SK-N-MC (cell line): ENCODE measurements at regions not wholly inside any gene's neighbourhood (a gene's known extent, or its start where the extent isn't known, plus 50 kb on each side); places are given as distances from the start of the nearest gene placed in this dataset.

Source experiments
- EZH2 ChIP-seq: fragments of 200-600 bp; sonication (generic); IDR thresholded peaks from one replicate; pipeline ENCODE4 v1.6.1; 2017; ENCODE audit warnings: antibody characterized with exemption
- POLR2AphosphoS5 ChIP-seq: IDR thresholded peaks from 2 replicates; pipeline ENCODE4 v1.6.1; 2012; ENCODE audit warnings: mild to moderate bottlenecking, low read depth, low read length, borderline replicate concordance

- TF ChIP-seq EZH2: no peak
- TF ChIP-seq POLR2AphosphoS5: no peak
These were observed 199.1 kb upstream of the UBE2E3 start for GRCh38 chr2:180781276-180781675.
